ENCODE measurements at regions not wholly inside any gene's neighbourhood (a gene's known extent, or its start where the extent isn't known, plus 50 kb on each side); places are given as distances from the start of the nearest gene placed in this dataset.
A peak's percentile ranks its signal among the peaks of the same experiment; 100 is the strongest.
"Not testable (repeated sequence)": the region's sequence is repeated elsewhere in the genome, so short reads cannot be mapped to it uniquely, and the experiment has no call there.

DNA sequence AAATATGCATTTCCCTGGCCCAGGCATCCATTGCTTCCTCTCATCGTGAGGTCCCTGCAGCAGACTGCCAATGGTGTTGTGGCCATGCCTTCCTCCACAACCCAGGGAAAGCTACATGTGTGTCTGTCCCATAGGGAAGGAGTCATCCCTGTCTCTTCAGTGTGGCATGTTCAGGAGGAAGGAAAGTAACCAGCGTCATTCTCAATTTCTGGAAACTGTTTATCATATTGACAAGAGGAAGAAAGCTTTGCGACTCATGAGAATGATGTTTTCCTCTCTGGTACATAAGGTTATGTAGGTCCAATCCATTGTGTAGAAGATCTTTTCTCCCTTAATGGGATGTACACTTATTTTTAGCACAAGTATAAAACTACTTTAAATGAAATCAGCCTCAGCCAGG lies 1937.7 kb downstream of the FOXD4L5 start:
- not testable (repeated sequence) for H3K27ac ChIP-seq (ENCODE audit: low read depth in 1 of 2, low read length in 2 of 2); H3K27me3 ChIP-seq (ENCODE audit: control insufficient read depth in 4 of 4, insufficient read depth in 4 of 4, low read length in 3 of 4); DNase-seq (ENCODE audit: low spot score); H3K36me3 ChIP-seq (ENCODE audit: control insufficient read depth in 4 of 4, insufficient read depth in 3 of 4, low read depth in 1 of 4, low read length in 3 of 4); H3K9ac ChIP-seq (ENCODE audit: low read depth in 1 of 2, low read length in 2 of 2); H3K4me1 ChIP-seq (ENCODE audit: control insufficient read depth in 4 of 4, insufficient read depth in 4 of 4, low read length in 3 of 4); H3K4me3 ChIP-seq (ENCODE audit: low read depth in 1 of 3, low read length in 3 of 3); H3K9me3 ChIP-seq (ENCODE audit: control insufficient read depth in 4 of 4, low read length in 3 of 4)
- 79% methylated on average over 2 of the region's 3 CpGs for WGBS
- TF ChIP-seq NR2F2 (IDR thresholded peaks at IDR 0.05), result peak; percentile 49

DNA sequence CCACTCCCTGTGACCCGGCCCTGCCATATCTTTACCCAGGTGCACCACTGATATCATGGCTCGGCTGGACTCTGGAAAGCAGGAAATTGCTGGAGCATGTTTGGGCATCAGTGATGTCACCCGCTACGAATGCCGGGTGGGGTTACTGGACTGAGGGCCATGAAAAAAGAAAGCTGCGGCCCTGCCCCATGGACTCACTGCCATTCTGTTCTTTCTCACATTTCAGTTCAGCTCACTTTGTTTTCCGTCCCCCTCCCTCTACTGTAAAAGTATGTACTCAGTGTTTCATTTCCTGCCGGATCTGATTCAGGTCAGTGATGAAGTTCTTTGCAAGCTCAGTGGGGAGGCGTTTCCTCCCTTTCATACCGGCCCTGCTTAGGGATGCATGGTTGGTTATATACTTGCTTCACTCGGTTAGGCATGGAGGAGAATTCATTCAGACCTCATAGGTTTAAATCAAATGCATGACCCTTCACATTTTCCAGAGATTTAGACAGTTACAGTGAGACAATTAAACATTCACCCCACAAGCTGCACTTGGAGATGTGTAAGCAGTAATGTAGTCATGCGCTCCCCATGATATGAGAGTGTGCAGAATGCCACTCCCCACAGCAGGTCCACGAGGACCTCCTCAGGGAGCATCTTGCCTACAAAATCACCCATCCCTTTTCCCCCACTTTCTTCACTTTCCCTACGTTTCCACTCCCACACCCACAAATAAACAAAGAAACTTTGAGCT lies 1938.5 kb downstream of the FOXD4L5 start:
- not testable (repeated sequence) for H3K27me3 ChIP-seq (ENCODE audit: control insufficient read depth in 4 of 4, insufficient read depth in 4 of 4, low read length in 3 of 4); H3K27ac ChIP-seq (ENCODE audit: low read depth in 1 of 2, low read length in 2 of 2); H3K9me3 ChIP-seq (ENCODE audit: control insufficient read depth in 4 of 4, low read length in 3 of 4); H3K9ac ChIP-seq (ENCODE audit: low read depth in 1 of 2, low read length in 2 of 2); H3K4me1 ChIP-seq (ENCODE audit: control insufficient read depth in 4 of 4, insufficient read depth in 4 of 4, low read length in 3 of 4); DNase-seq (ENCODE audit: low spot score); H3K36me3 ChIP-seq (ENCODE audit: control insufficient read depth in 4 of 4, insufficient read depth in 3 of 4, low read depth in 1 of 4, low read length in 3 of 4); H3K4me3 ChIP-seq (ENCODE audit: low read depth in 1 of 3, low read length in 3 of 3)
- TF ChIP-seq NR2F2 (IDR thresholded peaks at IDR 0.05) (peak; percentile 31), SP1 (IDR thresholded peaks at IDR 0.05) (peak; percentile 23)
- 64% methylated on average over 11 of the region's 14 CpGs for WGBS

DNA sequence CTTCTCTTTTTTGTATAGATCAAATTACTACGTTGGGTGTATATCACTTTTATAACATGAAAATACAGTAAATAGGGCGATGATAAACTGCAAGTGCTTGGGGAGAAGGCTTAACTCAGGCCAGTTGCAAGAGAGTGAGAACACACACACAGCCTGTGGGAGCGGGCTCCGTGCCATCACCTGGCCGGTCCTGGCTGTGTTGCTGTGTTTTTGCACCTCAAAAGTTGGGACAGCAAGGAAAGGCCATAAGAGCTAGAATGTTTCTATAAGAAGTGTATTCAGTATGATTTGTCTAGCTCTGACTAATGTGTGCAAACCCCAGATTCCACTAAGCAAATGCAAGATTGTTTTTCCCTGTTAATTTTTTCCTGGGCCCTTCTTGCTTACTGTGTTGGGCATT lies 1940.6 kb downstream of the FOXD4L5 start:
- not testable (repeated sequence) for H3K4me3 ChIP-seq (ENCODE audit: low read depth in 1 of 3, low read length in 3 of 3); H3K36me3 ChIP-seq (ENCODE audit: control insufficient read depth in 4 of 4, insufficient read depth in 3 of 4, low read depth in 1 of 4, low read length in 3 of 4)
- 98% methylated on average over 3 of the region's 5 CpGs for WGBS

DNA sequence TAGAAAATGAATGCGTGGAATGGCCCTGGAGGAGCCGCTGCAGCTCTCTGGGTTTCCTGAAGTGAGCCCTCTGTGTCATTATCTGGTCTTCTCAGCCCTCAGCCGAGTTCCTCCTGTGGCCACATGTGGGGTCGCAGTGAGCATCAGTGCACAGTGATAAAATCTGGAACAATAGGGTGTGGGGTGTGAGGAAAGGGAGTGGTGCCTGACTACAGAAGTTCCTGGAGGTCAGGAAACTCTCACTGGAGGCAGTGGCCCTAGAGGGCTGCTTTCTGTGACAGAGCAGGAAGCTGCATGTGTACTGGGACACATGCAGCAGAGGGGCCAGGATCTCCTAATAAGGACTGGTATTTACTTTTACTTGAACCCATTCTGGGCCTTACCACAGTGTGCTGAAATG lies 1942.5 kb downstream of the FOXD4L5 start:
- not testable (repeated sequence) for DNase-seq (ENCODE audit: low spot score); H3K9ac ChIP-seq (ENCODE audit: low read depth in 1 of 2, low read length in 2 of 2)

More for the DNA sequence above, 1940.6 kb downstream of the FOXD4L5 start:
- H3K27ac ChIP-seq (ENCODE audit: low read depth in 1 of 2, low read length in 2 of 2); H3K4me1 ChIP-seq (ENCODE audit: control insufficient read depth in 4 of 4, insufficient read depth in 4 of 4, low read length in 3 of 4); H3K9ac ChIP-seq (ENCODE audit: low read depth in 1 of 2, low read length in 2 of 2); H3K27me3 ChIP-seq (ENCODE audit: control insufficient read depth in 4 of 4, insufficient read depth in 4 of 4, low read length in 3 of 4); H3K9me3 ChIP-seq (ENCODE audit: control insufficient read depth in 4 of 4, low read length in 3 of 4); DNase-seq (ENCODE audit: low spot score): not testable (repeated sequence)

DNA sequence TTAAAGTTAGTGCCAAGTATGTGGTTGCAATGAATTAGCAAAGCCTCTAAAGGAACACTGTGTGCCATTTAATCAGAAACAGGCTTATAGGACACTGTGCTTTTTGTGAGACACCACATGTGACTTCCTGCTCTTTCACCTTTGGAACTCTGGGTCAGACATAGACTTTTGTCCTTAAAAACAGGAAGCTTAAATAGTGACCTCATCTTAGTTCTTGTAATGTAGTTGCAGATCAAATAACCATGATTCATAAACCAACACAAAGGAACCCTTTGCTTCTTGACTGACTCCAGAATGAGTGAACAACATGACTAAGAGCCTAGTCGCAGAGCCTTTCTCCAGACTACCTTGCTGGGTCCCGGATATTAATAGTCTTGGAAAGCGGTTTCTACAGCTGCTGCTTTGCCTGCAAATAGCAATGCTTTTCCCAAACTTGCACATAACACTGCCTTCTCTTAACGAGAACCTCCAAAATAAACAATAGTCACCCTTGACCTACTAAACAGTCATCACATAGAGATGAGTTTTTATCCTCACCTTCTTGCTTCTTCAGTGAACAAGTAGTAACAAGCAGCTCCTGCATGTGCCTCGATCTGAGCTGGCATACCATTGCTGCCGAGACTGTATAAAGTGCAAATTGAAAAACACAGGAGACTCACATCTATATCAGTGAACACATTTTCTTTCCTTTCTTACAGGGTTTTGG lies 1947.0 kb downstream of the FOXD4L5 start:
- H3K27me3 ChIP-seq (ENCODE audit: control insufficient read depth in 4 of 4, insufficient read depth in 4 of 4, low read length in 3 of 4); H3K36me3 ChIP-seq (ENCODE audit: control insufficient read depth in 4 of 4, insufficient read depth in 3 of 4, low read depth in 1 of 4, low read length in 3 of 4); H3K9ac ChIP-seq (ENCODE audit: low read depth in 1 of 2, low read length in 2 of 2); DNase-seq (ENCODE audit: low spot score); H3K4me3 ChIP-seq (ENCODE audit: low read depth in 1 of 3, low read length in 3 of 3); H3K4me1 ChIP-seq (ENCODE audit: control insufficient read depth in 4 of 4, insufficient read depth in 4 of 4, low read length in 3 of 4); H3K9me3 ChIP-seq (ENCODE audit: control insufficient read depth in 4 of 4, low read length in 3 of 4): not testable (repeated sequence)
- peak overlapping the region; percentile 53 to 86 for H3K27ac ChIP-seq (ENCODE audit: low read depth in 1 of 2, low read length in 2 of 2)
- TF ChIP-seq, protein P1, sequence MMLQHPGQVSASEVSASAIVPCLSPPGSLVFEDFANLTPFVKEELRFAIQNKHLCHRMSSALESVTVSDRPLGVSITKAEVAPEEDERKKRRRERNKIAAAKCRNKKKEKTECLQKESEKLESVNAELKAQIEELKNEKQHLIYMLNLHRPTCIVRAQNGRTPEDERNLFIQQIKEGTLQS (IDR thresholded peaks at IDR 0.05), result peak; percentile 29
- TF ChIP-seq YY1 (IDR thresholded peaks at IDR 0.05), result peak; percentile 27
- TF ChIP-seq JUND (IDR thresholded peaks at IDR 0.05), result peak; percentile 65 to 78
- peak; percentile 46 to 60 for TF ChIP-seq RXRA (IDR thresholded peaks at IDR 0.05)
- TF ChIP-seq NR2F2 (IDR thresholded peaks at IDR 0.05), result peak; percentile 81
- TF ChIP-seq SP1 (IDR thresholded peaks at IDR 0.05), result peak; percentile 72
- peak; percentile 55 to 61 for TF ChIP-seq HNF4A (conservative IDR thresholded peaks at IDR 0.05)
- 55% methylated on average over 3 of the region's 6 CpGs for WGBS

More for the DNA sequence above, 1942.5 kb downstream of the FOXD4L5 start:
- peak; percentile 10 for TF ChIP-seq SP1 (IDR thresholded peaks at IDR 0.05)
- TF ChIP-seq NR2F2 (IDR thresholded peaks at IDR 0.05), result peak; percentile 68
- 75% methylated on average over 2 of the region's 4 CpGs for WGBS
- not testable (repeated sequence) for H3K36me3 ChIP-seq (ENCODE audit: control insufficient read depth in 4 of 4, insufficient read depth in 3 of 4, low read depth in 1 of 4, low read length in 3 of 4); H3K27ac ChIP-seq (ENCODE audit: low read depth in 1 of 2, low read length in 2 of 2); H3K27me3 ChIP-seq (ENCODE audit: control insufficient read depth in 4 of 4, insufficient read depth in 4 of 4, low read length in 3 of 4); H3K4me3 ChIP-seq (ENCODE audit: low read depth in 1 of 3, low read length in 3 of 3); H3K9me3 ChIP-seq (ENCODE audit: control insufficient read depth in 4 of 4, low read length in 3 of 4); H3K4me1 ChIP-seq (ENCODE audit: control insufficient read depth in 4 of 4, insufficient read depth in 4 of 4, low read length in 3 of 4)

Data from liver (tissue), 7 donors.